H1 (cell line): ENCODE measurements at regions not wholly inside any gene's neighbourhood (a gene's known extent, or its start where the extent isn't known, plus 50 kb on each side); places are given as distances from the start of the nearest gene placed in this dataset.

Experiments
- CTCF ChIA-PET: fragments of 300-600 bp; sonication (Branson Sonifier 250); formaldehyde crosslinking; loops from one replicate; lab custom pipeline; 2021; ENCODE audit not compliant: partially characterized antibody; lab: Charles Lee
- POLR2A ChIA-PET: fragments of 300-600 bp; sonication (Branson Sonifier 250); formaldehyde crosslinking; loops from one replicate; lab custom pipeline; 2021; ENCODE audit warnings: inconsistent platforms; ENCODE audit not compliant: partially characterized antibody; lab: Charles Lee
- DNase-seq, 2 experiments: peaks; one replicate each; pipeline versions ENCODE4 v3.0.0 to v3.0.0-alpha.2; 2010 to 2022; ENCODE audit warnings: low spot score in 2 of 2, low read depth in 1 of 2, mixed read lengths in 1 of 2
- FAIRE-seq: peaks from 2 replicates; lab custom pipeline; 2011; peaks lifted over from hg19 to GRCh38; lab: Jason Lieb, UNC
- H2AFZ ChIP-seq: 2 replicates; pipeline ENCODE4 v1.8.1; 2012; ENCODE audit warnings: low read length, inconsistent platforms
- H2AK5ac ChIP-seq: 2 replicates; pipeline ENCODE4 v1.6.1; 2013; ENCODE audit warnings: low read depth, low read length
- H2BK120ac ChIP-seq: replicated peaks from 2 replicates; pipeline ENCODE3; 2013; ENCODE audit warnings: low read depth, low read length, inconsistent platforms
- H2BK12ac ChIP-seq: 2 replicates; pipeline ENCODE4 v1.6.1; 2013; ENCODE audit warnings: low read depth, low read length
- H2BK15ac ChIP-seq: 2 replicates; pipeline ENCODE4 v1.6.1; 2013; ENCODE audit warnings: low read length
- H2BK20ac ChIP-seq: 2 replicates; pipeline ENCODE4 v1.6.1; 2013; ENCODE audit warnings: low read length
- H2BK5ac ChIP-seq: 2 replicates; pipeline ENCODE4 v1.6.1; 2013; ENCODE audit warnings: low read depth, low read length
- H3K14ac ChIP-seq: 2 replicates; pipeline ENCODE4 v1.6.1; 2013; ENCODE audit warnings: inconsistent platforms; ENCODE audit not compliant: insufficient read length
- H3K18ac ChIP-seq: 2 replicates; pipeline ENCODE4 v1.6.1; 2013; ENCODE audit warnings: low read length; ENCODE audit errors: extremely low read depth
- H3K23ac ChIP-seq: 2 replicates; pipeline ENCODE4 v1.6.1; 2013; ENCODE audit warnings: inconsistent platforms; ENCODE audit not compliant: insufficient read length
- H3K23me2 ChIP-seq: 2 replicates; pipeline ENCODE4 v1.6.1; 2013; ENCODE audit warnings: low read depth, low read length
- H3K27ac ChIP-seq: 2 replicates; pipeline ENCODE4 v1.6.1; 2011; ENCODE audit warnings: low read depth, low read length, inconsistent platforms
- H3K27me3 ChIP-seq, 4 experiments: replicated peaks in 1 of 4; 1 replicate in 1 of 4; 2 replicates in 3 of 4; pipeline versions ENCODE4 v1.6.1 to v1.8.1; 2011 to 2013; ENCODE audit warnings: low read length in 3 of 4, mild to moderate bottlenecking in 3 of 4, inconsistent platforms in 2 of 4, mixed read lengths in 2 of 4, moderate library complexity in 1 of 4; ENCODE audit not compliant: control insufficient read depth in 3 of 4, insufficient read depth in 3 of 4; ENCODE audit errors: extremely low read depth in 1 of 4
- H3K36me3 ChIP-seq, 4 experiments: 2 replicates each; pipeline versions ENCODE4 v1.6.1 to v1.8.1; 2011 to 2013; ENCODE audit warnings: mild to moderate bottlenecking in 4 of 4, low read length in 3 of 4, moderate library complexity in 2 of 4, control low read depth in 1 of 4, inconsistent platforms in 1 of 4; ENCODE audit not compliant: insufficient read depth in 4 of 4, control insufficient read depth in 2 of 4
- H3K4ac ChIP-seq: replicated peaks from 2 replicates; pipeline ENCODE3; 2013; ENCODE audit warnings: low read length, low read depth, mixed read lengths, inconsistent platforms; ENCODE audit not compliant: insufficient read length
- H3K4me1 ChIP-seq, 4 experiments: replicated peaks in 1 of 4; 1 replicate in 1 of 4; 2 replicates in 3 of 4; pipeline versions ENCODE4 v1.6.1 to v1.8.1; 2011 to 2013; ENCODE audit warnings: low read length in 3 of 4, inconsistent platforms in 2 of 4, mixed read lengths in 1 of 4; ENCODE audit not compliant: insufficient read depth in 4 of 4, control insufficient read depth in 3 of 4
- H3K4me2 ChIP-seq, 2 experiments: 2 replicates each; pipeline versions ENCODE4 v1.6.1 to v1.8.1; 2011 to 2013; ENCODE audit warnings: low read depth in 2 of 2, low read length in 2 of 2, control low read depth in 1 of 2, inconsistent platforms in 1 of 2, mild to moderate bottlenecking in 1 of 2; ENCODE audit not compliant: insufficient read depth in 1 of 2
- H3K4me3 ChIP-seq, 4 experiments: fragments of 200-600, 300-600 bp in 1 of 4; sonication (generic), shearing (Covaris generic), sonication (Bioruptor Twin) in 1 of 4; 2 replicates each; pipeline versions ENCODE4 v1.5.1 to v1.8.1; 2011 to 2016; ENCODE audit warnings: low read length in 4 of 4, low read depth in 3 of 4, control low read depth in 2 of 4, inconsistent platforms in 2 of 4, mild to moderate bottlenecking in 2 of 4, mixed read lengths in 1 of 4, moderate library complexity in 1 of 4; ENCODE audit not compliant: insufficient read depth in 2 of 4; ENCODE audit errors: extremely low read depth in 1 of 4
- H3K56ac ChIP-seq: replicated peaks from 2 replicates; pipeline ENCODE3; 2013; ENCODE audit warnings: low read depth, mild to moderate bottlenecking, mixed read lengths, low read length, inconsistent platforms; ENCODE audit not compliant: insufficient read length
- H3K79me1 ChIP-seq: 2 replicates; pipeline ENCODE4 v1.6.1; 2013; ENCODE audit warnings: low read depth, low read length, control low read depth
- H3K79me2 ChIP-seq, 2 experiments: 2 replicates each; pipeline versions ENCODE4 v1.6.1 to v1.8.1; 2012 to 2013; ENCODE audit warnings: low read length in 2 of 2, mild to moderate bottlenecking in 2 of 2, inconsistent platforms in 1 of 2; ENCODE audit not compliant: insufficient read depth in 2 of 2, control insufficient read depth in 1 of 2
- H3K9ac ChIP-seq, 4 experiments: replicated peaks in 1 of 4; 1 replicate in 1 of 4; 2 replicates in 3 of 4; pipeline versions ENCODE4 v1.6.1 to v1.8.1; 2011 to 2013; ENCODE audit warnings: low read depth in 3 of 4, low read length in 3 of 4, control low read depth in 2 of 4, mild to moderate bottlenecking in 2 of 4, moderate library complexity in 2 of 4, inconsistent platforms in 1 of 4; ENCODE audit errors: extremely low read depth in 1 of 4
- H3K9me3 ChIP-seq, 2 experiments: 2 replicates each; pipeline versions ENCODE4 v1.6.1 to v1.8.1; 2012 to 2013; ENCODE audit warnings: mild to moderate bottlenecking in 2 of 2, moderate library complexity in 2 of 2, control low read depth in 1 of 2, inconsistent platforms in 1 of 2, low read depth in 1 of 2, low read length in 1 of 2, mixed read lengths in 1 of 2; ENCODE audit not compliant: insufficient read depth in 2 of 2
- H4K20me1 ChIP-seq, 2 experiments: replicated peaks in 1 of 2; 2 replicates each; pipeline versions ENCODE3 to v1.8.1; 2011 to 2013; ENCODE audit warnings: inconsistent platforms in 2 of 2, low read length in 2 of 2, mild to moderate bottlenecking in 1 of 2; ENCODE audit not compliant: insufficient read depth in 2 of 2, control insufficient read depth in 1 of 2
- H4K5ac ChIP-seq: 2 replicates; pipeline ENCODE4 v1.6.1; 2013; ENCODE audit warnings: low read length, low read depth, mixed read lengths, inconsistent platforms; ENCODE audit not compliant: insufficient read length
- H4K8ac ChIP-seq: 2 replicates; pipeline ENCODE4 v1.8.0; 2013; ENCODE audit warnings: mild to moderate bottlenecking, moderate library complexity, low read length, inconsistent platforms; ENCODE audit not compliant: insufficient read depth; ENCODE audit errors: extremely low read depth
- H4K91ac ChIP-seq: replicated peaks from 2 replicates; pipeline ENCODE3; 2013; ENCODE audit warnings: low read length, mixed read lengths, inconsistent platforms; ENCODE audit not compliant: insufficient read length
- CBX8 ChIP-seq: fragments of 300-800, 300-1000 bp; sonication (generic); IDR thresholded peaks from 2 replicates; pipeline ENCODE4 v1.7.1; 2016; ENCODE audit warnings: low read depth, low read length, borderline replicate concordance
- CTBP2 ChIP-seq: IDR thresholded peaks from 2 replicates; pipeline ENCODE4 v1.7.0; 2011; ENCODE audit warnings: borderline replicate concordance, mild to moderate bottlenecking, moderate library complexity, mixed read lengths, low read length; ENCODE audit not compliant: insufficient read depth, insufficient read length
- CTCF ChIP-seq, 3 experiments: IDR thresholded peaks; 1 replicate in 2 of 3; 2 replicates in 1 of 3; pipeline versions ENCODE4 v1.5.1 to v1.6.1; 2011; ENCODE audit warnings: low read length in 3 of 3, mild to moderate bottlenecking in 3 of 3, inconsistent platforms in 2 of 3, low read depth in 1 of 3, moderate library complexity in 1 of 3; ENCODE audit not compliant: insufficient read depth in 1 of 3; ENCODE audit errors: control extremely low read depth in 1 of 3
- EZH2 ChIP-seq: fragments of 200-600 bp; sonication (generic); IDR thresholded peaks from 2 replicates; pipeline ENCODE4 v1.7.1; 2012; ENCODE audit warnings: low read depth, mild to moderate bottlenecking, moderate library complexity, low read length, inconsistent platforms; ENCODE audit not compliant: severe bottlenecking
- RBBP5 ChIP-seq: IDR thresholded peaks from 2 replicates; pipeline ENCODE4 v1.7.1; 2012; ENCODE audit warnings: low read depth, mild to moderate bottlenecking, inconsistent platforms, low read length, moderate library complexity, borderline replicate concordance
- SAP30 ChIP-seq: fragments of 300-600 bp; sonication (generic); IDR thresholded peaks from 2 replicates; pipeline ENCODE4 v1.7.1; 2012; ENCODE audit warnings: low read length, moderate library complexity, mild to moderate bottlenecking, inconsistent platforms; ENCODE audit not compliant: insufficient read depth, insufficient replicate concordance
- SRF ChIP-seq: IDR thresholded peaks from 2 replicates; pipeline ENCODE4 v1.6.1; 2011; ENCODE audit warnings: mild to moderate bottlenecking, low read depth, low read length, moderate library complexity
- TAF1 ChIP-seq: IDR thresholded peaks from 2 replicates; pipeline ENCODE4 v1.6.1; 2011; ENCODE audit warnings: mild to moderate bottlenecking, low read depth, low read length
- WGBS, 2 experiments: shearing (Covaris generic) in 1 of 2; methylation state at CpG; one replicate each; pipeline versions ENCODE4 v1.1.6 to v1.1.7; 2013 to 2015; ENCODE audit warnings: low lambda C conversion rate in 2 of 2, mixed read lengths in 2 of 2, inconsistent platforms in 1 of 2, low coverage in 1 of 2, missing lambda C conversion rate in 1 of 2; ENCODE audit not compliant: insufficient replicate concordance in 2 of 2, insufficient coverage in 1 of 2, insufficient read length in 1 of 2; ENCODE audit errors: extremely low coverage in 1 of 2, missing lambda C conversion rate in 1 of 2; 5-methylcytosine and 5-hydroxymethylcytosine counted together

- DNase-seq: no peak
- no peaks in the 10 kb centered on the region for H3K23me2 ChIP-seq
- no peak for FAIRE-seq
- H3K79me2 ChIP-seq: no peaks in the 10 kb centered on the region
- no peak overlapping the region for H2BK15ac ChIP-seq
- H4K5ac ChIP-seq: no peak overlapping the region
- no peaks in the 10 kb centered on the region for H3K9me3 ChIP-seq
- no peak overlapping the region for H3K23ac ChIP-seq
- no peak overlapping the region for H3K14ac ChIP-seq
- H4K91ac ChIP-seq: no peak overlapping the region
- no peak overlapping the region for H3K18ac ChIP-seq
- H3K36me3 ChIP-seq: no peaks in the 10 kb centered on the region
- H3K4ac ChIP-seq: no peak overlapping the region
- no peak overlapping the region for H3K4me3 ChIP-seq
- H3K27ac ChIP-seq: no peak overlapping the region
- H4K8ac ChIP-seq: no peak overlapping the region
- no peaks in the 10 kb centered on the region for H3K79me1 ChIP-seq
- H3K4me1 ChIP-seq: no peaks in the 10 kb centered on the region; a peak in 1 of 7 replicates
- no peak overlapping the region for H2BK12ac ChIP-seq
- CTCF ChIA-PET: no interaction called here
- H3K56ac ChIP-seq: no peak overlapping the region
- no peaks in the 10 kb centered on the region for H4K20me1 ChIP-seq
- H3K27me3 ChIP-seq: no peaks in the 10 kb centered on the region
- H2BK5ac ChIP-seq: no peak overlapping the region
- no peak overlapping the region for H2BK120ac ChIP-seq
- no peak overlapping the region for H2AFZ ChIP-seq
- no peak overlapping the region for H2BK20ac ChIP-seq
- no peak overlapping the region for H2AK5ac ChIP-seq
- H3K9ac ChIP-seq: no peak overlapping the region
- 98% methylated on average over 4 of the region's 4 CpGs; no CpG with 5 or more reads in 1 of the 2 experiments for WGBS, 2 experiments
- no peak overlapping the region for H3K4me2 ChIP-seq
- TF ChIP-seq RBBP5: no peak
- no peak for TF ChIP-seq TAF1
- TF ChIP-seq CTCF (IDR thresholded peaks at IDR 0.05; ENCODE audit: control extremely low read depth in 1 of 3, insufficient read depth in 1 of 3, low read depth in 1 of 3, low read length in 3 of 3): no peak
- no peak for TF ChIP-seq CTBP2
- no peak for TF ChIP-seq SRF
- TF ChIP-seq SAP30: no peak
- TF ChIP-seq CBX8: no peak
- TF ChIP-seq EZH2: no peak
- TF ChIP-seq, all 59 proteins: peak for 0
- POLR2A ChIA-PET: no interaction called here
Measured at GRCh38 chr12:13882176-13882575, 99.2 kb downstream of the GRIN2B start.
